Spinal cord (tissue), 9 donors: ENCODE measurements at regions not wholly inside any gene's neighbourhood (a gene's known extent, or its start where the extent isn't known, plus 50 kb on each side); places are given as distances from the start of the nearest gene placed in this dataset.

Experiments
- DNase-seq, 6 donors: peaks; one replicate each; pipeline versions ENCODE4 v3.0.0 to v3.0.0-alpha.2; 2013 to 2015; ENCODE audit warnings: low spot score in 6 of 6, low read depth in 4 of 6
- H3K27ac ChIP-seq: one replicate; pipeline ENCODE4 v1.5.1; 2013; ENCODE audit warnings: low read depth, low read length, control low read depth
- H3K27me3 ChIP-seq: one replicate; pipeline ENCODE4 v1.6.1; 2013; ENCODE audit warnings: low read length; ENCODE audit not compliant: control insufficient read depth, insufficient read depth
- H3K36me3 ChIP-seq: one replicate; pipeline ENCODE4 v1.6.1; 2013; ENCODE audit warnings: low read length; ENCODE audit not compliant: control insufficient read depth, insufficient read depth
- H3K4me1 ChIP-seq: one replicate; pipeline ENCODE4 v1.6.1; 2013; ENCODE audit warnings: low read length; ENCODE audit not compliant: control insufficient read depth, insufficient read depth
- H3K4me3 ChIP-seq: one replicate; pipeline ENCODE4 v1.5.1; 2013; ENCODE audit warnings: low read depth, low read length, control low read depth
- H3K9me3 ChIP-seq: one replicate; pipeline ENCODE4 v1.6.1; 2013; ENCODE audit warnings: low read length; ENCODE audit not compliant: control insufficient read depth, insufficient read depth
- WGBS: methylation state at CpG from one replicate; pipeline ENCODE4 v1.1.5; 2013; ENCODE audit warnings: missing lambda C conversion rate; ENCODE audit not compliant: insufficient coverage; 5-methylcytosine and 5-hydroxymethylcytosine counted together
- donor health status: healthy.

- H3K36me3 ChIP-seq, result no peaks in the 10 kb centered on the region
- WGBS, result 100% methylated on average over 2 of the region's 2 CpGs
- H3K27ac ChIP-seq, result no peak overlapping the region
These were observed 377.7 kb upstream of the MEX3C start for GRCh38 chr18:51575171-51575570.

DNA sequence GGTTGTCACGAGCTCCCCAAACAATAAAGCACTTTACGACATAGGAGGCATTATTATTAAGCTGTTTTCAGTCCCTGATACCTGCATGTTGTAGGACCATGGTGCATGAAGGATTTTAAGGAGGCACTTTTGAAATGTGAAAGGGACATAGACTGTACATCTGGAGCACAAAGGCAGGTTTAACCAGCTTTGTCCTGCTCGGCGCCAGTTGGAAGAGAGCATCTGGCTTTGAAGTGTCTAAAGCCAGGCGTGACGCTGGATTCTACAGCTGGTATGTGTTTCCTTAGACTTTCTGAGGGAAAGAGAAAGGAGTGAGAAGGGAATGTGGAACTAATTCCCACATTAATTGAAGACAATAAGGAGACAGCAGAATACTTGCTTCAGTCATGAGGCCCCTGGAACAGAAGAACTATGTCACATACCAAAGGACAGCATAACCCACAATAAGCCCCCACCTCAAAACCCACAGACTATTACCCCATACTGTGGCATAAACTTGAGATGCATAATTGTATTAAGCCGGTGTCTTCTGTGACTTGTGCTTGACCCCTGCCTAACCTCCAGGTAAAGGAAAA lies 381.0 kb upstream of the MEX3C start:
- H3K27me3 ChIP-seq, result no peaks in the 10 kb centered on the region
- H3K9me3 ChIP-seq, result no peaks in the 10 kb centered on the region
- peak in 1 of 6 donors; percentile 6 for DNase-seq
- no peaks in the 10 kb centered on the region for H3K4me1 ChIP-seq
- H3K4me3 ChIP-seq, result no peak overlapping the region
- H3K36me3 ChIP-seq, result no peaks in the 10 kb centered on the region
- 29% methylated on average over 4 of the region's 7 CpGs for WGBS
- no peak overlapping the region for H3K27ac ChIP-seq

More at GRCh38 chr18:51575171-51575570, 377.7 kb upstream of the MEX3C start:
- DNase-seq, result no peak
- H3K9me3 ChIP-seq, result no peaks in the 10 kb centered on the region
- H3K4me3 ChIP-seq, result no peak overlapping the region
- H3K27me3 ChIP-seq, result no peaks in the 10 kb centered on the region
- H3K4me1 ChIP-seq, result no peaks in the 10 kb centered on the region

DNA sequence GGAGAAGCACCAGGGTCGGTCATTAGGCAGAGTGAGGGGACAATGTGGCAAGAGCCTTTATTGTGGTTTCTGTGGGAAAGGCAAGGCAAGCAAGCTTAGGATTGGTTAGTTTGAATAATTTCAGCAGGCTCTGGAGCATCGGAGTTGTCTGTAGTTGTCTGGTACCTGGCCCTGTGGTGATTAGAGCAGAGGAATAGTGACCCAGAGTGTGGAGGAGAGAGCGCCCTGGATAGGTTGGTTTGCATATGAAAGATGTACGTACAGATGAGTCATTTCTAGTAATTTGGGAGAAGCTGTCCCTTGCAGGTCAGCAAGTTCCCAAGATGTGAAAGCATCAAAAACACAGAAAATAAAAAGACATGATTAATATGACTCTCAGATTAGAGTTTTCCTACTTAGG lies 383.1 kb upstream of the MEX3C start:
- DNase-seq, result no peak
- 97% methylated on average over 3 of the region's 4 CpGs for WGBS

GRCh38 chr18:51582551-51582950 lies 385.1 kb upstream of the MEX3C start:
- 100% methylated on average over 1 of the region's 2 CpGs for WGBS
- Histone ChIP-seq H3K4me1 (no peaks in the 10 kb centered on the region), H3K27ac (no peak overlapping the region), H3K27me3 (no peaks in the 10 kb centered on the region), H3K36me3 (no peaks in the 10 kb centered on the region), H3K9me3 (no peaks in the 10 kb centered on the region), H3K4me3 (no peak overlapping the region)
- no peak for DNase-seq

More for the DNA sequence above, 383.1 kb upstream of the MEX3C start:
- no peaks in the 10 kb centered on the region for H3K9me3 ChIP-seq
- H3K27ac ChIP-seq, result no peak overlapping the region
- H3K4me3 ChIP-seq, result no peak overlapping the region
- no peaks in the 10 kb centered on the region for H3K36me3 ChIP-seq
- H3K27me3 ChIP-seq, result no peaks in the 10 kb centered on the region
- H3K4me1 ChIP-seq, result no peaks in the 10 kb centered on the region

GRCh38 chr18:51588616-51589015 lies 391.1 kb upstream of the MEX3C start:
- Histone ChIP-seq H3K27me3 (no peaks in the 10 kb centered on the region), H3K36me3 (no peaks in the 10 kb centered on the region), H3K4me3 (no peak overlapping the region), H3K27ac (no peak overlapping the region), H3K4me1 (no peaks in the 10 kb centered on the region), H3K9me3 (no peaks in the 10 kb centered on the region)
- WGBS, result 93% methylated on average over 3 of the region's 3 CpGs
- DNase-seq, result no peak

GRCh38 chr18:51593931-51594330 lies 396.4 kb upstream of the MEX3C start:
- H3K36me3 ChIP-seq, result no peaks in the 10 kb centered on the region
- DNase-seq, result no peak
- no peak overlapping the region for H3K4me3 ChIP-seq
- no peak overlapping the region for H3K27ac ChIP-seq
- peaks cover 4% of the 10 kb centered on the region for H3K9me3 ChIP-seq
- 100% methylated on average over 1 of the region's 2 CpGs for whole genome bisulfite sequencing
- H3K4me1 ChIP-seq, result no peaks in the 10 kb centered on the region
- H3K27me3 ChIP-seq, result no peaks in the 10 kb centered on the region

- Histone ChIP-seq H3K4me3 (no peak overlapping the region), H3K27ac (no peak overlapping the region)
- DNase-seq, result no peak
These were observed 405.6 kb upstream of the MEX3C start for GRCh38 chr18:51603111-51603510.

GRCh38 chr18:51603551-51603950 lies 406.1 kb upstream of the MEX3C start:
- no peaks in the 10 kb centered on the region for H3K36me3 ChIP-seq
- H3K9me3 ChIP-seq, result no peaks in the 10 kb centered on the region
- H3K27me3 ChIP-seq, result no peaks in the 10 kb centered on the region
- no peaks in the 10 kb centered on the region for H3K4me1 ChIP-seq
- no peak overlapping the region for H3K4me3 ChIP-seq
- no peak overlapping the region for H3K27ac ChIP-seq
- no CpG with 5 or more reads among the region's 4 CpGs for WGBS
- peak in 1 of 6 donors; percentile 29 for DNase-seq

More at GRCh38 chr18:51603111-51603510, 405.6 kb upstream of the MEX3C start:
- Histone ChIP-seq H3K9me3 (no peaks in the 10 kb centered on the region), H3K36me3 (no peaks in the 10 kb centered on the region), H3K27me3 (no peaks in the 10 kb centered on the region), H3K4me1 (no peaks in the 10 kb centered on the region)

DNA sequence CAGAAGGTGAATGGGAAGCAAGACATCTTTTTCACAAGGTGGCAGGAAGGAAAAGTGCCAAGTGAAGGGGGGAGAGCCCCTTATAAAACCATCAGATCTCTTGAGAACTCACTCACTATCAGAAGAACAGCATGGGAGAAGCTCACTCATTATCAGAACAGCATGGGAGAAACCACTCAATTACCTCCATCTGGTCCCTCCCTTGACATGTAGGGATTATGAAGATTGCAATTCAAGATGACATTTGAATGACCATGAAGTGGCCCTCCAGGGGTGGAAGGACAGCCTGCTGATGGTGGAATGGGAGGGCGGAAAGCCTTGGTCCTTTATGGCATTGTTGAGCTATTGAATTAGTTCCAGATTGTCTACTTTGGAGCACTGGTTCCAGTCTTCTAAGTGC lies 413.0 kb upstream of the MEX3C start:
- H3K27me3 ChIP-seq, result no peaks in the 10 kb centered on the region
- 100% methylated on average over 1 of the region's 1 CpG for WGBS
- no peak for DNase-seq
- no peaks in the 10 kb centered on the region for H3K9me3 ChIP-seq
- no peak overlapping the region for H3K4me3 ChIP-seq
- no peak overlapping the region for H3K27ac ChIP-seq
- H3K36me3 ChIP-seq, result no peaks in the 10 kb centered on the region
- H3K4me1 ChIP-seq, result peaks cover 4% of the 10 kb centered on the region

DNA sequence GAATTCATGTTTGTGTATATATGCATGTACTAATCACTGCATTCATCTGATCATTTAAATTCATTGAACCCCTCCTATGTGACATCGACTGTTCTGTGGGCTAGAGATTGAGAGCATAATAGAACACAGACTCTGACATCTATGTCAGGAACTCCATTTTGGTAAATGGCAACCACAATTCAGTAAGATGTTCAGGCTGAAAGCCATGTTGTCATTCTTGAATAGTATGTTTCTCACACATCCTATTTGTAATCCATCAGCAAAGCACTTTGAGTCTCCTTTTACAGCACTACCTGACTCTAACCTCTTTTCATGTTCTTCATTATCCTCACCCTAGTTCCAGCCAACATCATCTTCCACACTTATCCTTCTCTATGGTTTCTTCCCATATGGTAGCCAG lies 413.8 kb upstream of the MEX3C start:
- no peak for DNase-seq
- no peak overlapping the region for H3K27ac ChIP-seq
- no peaks in the 10 kb centered on the region for H3K36me3 ChIP-seq
- H3K4me3 ChIP-seq, result no peak overlapping the region
- H3K4me1 ChIP-seq, result peaks cover 4% of the 10 kb centered on the region
- WGBS, result no CpG with 5 or more reads among the region's 1 CpG
- H3K27me3 ChIP-seq, result no peaks in the 10 kb centered on the region
- H3K9me3 ChIP-seq, result no peaks in the 10 kb centered on the region
